ENCODE measurements at regions not wholly inside any gene's neighbourhood (a gene's known extent, or its start where the extent isn't known, plus 50 kb on each side); places are given as distances from the start of the nearest gene placed in this dataset.

DNA sequence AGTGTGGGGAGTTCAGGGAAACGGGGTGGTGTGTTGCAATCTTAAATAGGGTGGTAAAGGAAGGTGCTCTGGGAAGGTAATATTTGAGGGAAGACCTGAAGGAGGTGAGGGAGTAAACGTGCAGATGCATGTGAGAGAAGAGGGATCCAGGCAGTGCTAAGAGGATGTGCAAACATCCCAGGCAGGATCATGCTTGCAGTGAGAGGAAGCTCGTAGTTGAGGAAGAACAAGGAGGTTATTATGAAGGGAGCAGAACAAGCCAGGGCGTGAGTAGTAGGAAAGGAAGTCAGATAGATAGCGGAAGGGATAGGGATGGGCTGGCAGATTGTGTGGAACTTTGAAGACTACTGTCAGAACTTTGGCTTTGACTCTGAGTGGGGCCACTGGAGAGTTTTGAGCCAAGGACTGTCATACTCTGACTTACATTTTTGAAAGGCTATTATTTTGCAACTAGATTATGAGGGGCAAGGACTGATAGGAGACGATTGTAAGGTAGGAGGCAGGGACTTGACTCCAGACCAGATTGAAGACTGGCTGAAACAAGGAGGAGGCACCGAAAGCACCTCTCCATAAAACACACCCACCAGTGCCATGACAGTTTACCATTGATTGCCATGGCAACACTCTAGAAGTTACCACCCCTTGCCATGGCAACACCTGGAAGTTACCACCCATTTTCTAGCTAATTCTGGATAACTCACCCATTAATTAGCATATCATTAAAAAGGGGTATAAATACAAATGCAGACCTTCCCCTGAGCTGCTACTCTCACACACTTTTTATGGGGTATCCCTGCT is 67.0 kb downstream of the XCL2 start:
- no peak for TF ChIP-seq EP300 (IDR thresholded peaks at IDR 0.05)
- TF ChIP-seq, protein P1, sequence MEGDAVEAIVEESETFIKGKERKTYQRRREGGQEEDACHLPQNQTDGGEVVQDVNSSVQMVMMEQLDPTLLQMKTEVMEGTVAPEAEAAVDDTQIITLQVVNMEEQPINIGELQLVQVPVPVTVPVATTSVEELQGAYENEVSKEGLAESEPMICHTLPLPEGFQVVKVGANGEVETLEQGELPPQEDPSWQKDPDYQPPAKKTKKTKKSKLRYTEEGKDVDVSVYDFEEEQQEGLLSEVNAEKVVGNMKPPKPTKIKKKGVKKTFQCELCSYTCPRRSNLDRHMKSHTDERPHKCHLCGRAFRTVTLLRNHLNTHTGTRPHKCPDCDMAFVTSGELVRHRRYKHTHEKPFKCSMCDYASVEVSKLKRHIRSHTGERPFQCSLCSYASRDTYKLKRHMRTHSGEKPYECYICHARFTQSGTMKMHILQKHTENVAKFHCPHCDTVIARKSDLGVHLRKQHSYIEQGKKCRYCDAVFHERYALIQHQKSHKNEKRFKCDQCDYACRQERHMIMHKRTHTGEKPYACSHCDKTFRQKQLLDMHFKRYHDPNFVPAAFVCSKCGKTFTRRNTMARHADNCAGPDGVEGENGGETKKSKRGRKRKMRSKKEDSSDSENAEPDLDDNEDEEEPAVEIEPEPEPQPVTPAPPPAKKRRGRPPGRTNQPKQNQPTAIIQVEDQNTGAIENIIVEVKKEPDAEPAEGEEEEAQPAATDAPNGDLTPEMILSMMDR (IDR thresholded peaks at IDR 0.05) = no peak

All from tibial nerve (tissue), 4 donors.